ENCODE measurements at regions not wholly inside any gene's neighbourhood (a gene's known extent, or its start where the extent isn't known, plus 50 kb on each side); places are given as distances from the start of the nearest gene placed in this dataset.
A peak's percentile ranks its signal among the peaks of the same experiment; 100 is the strongest.
"Not testable (repeated sequence)": the region's sequence is repeated elsewhere in the genome, so short reads cannot be mapped to it uniquely, and the experiment has no call there.

GRCh38 chr7:9727467-9727869 is 1246.2 kb upstream of the PHF14 start:
- 84 to 96% (median 92%) methylated on average over 10 to 13 of the region's 13 CpGs for WGBS, 5 donors
- intact Hi-C loops (cut with DNase I; ENCODE audit: low total_unique reads); H3K4me3 ChIP-seq; DNase-seq; H3K4me1 ChIP-seq; H3K27me3 ChIP-seq; H3K27ac ChIP-seq; H3K36me3 ChIP-seq: not testable (repeated sequence)
- peaks cover 0 to 19% (median 3%) of the 10 kb centered on the region in 4 donors for H3K9me3 ChIP-seq

- 88 to 93% (median 92%) methylated on average over 14 to 17 of the region's 17 CpGs for WGBS, 5 donors
- H3K36me3 ChIP-seq; H3K27ac ChIP-seq; H3K4me1 ChIP-seq; H3K4me3 ChIP-seq; intact Hi-C loops (cut with DNase I; ENCODE audit: low total_unique reads); H3K27me3 ChIP-seq; DNase-seq: not testable (repeated sequence)
- peaks cover 0 to 17% (median 3%) of the 10 kb centered on the region in 4 donors for H3K9me3 ChIP-seq
Measured at GRCh38 chr7:9728014-9728657, 1245.5 kb upstream of the PHF14 start.

GRCh38 chr7:9752033-9752432 is 1221.6 kb upstream of the PHF14 start:
- Histone ChIP-seq H3K4me1 (no peaks in the 10 kb centered on the region), H3K27ac (no peak overlapping the region), H3K9me3 (peaks cover 0 to 17% (median 3%) of the 10 kb centered on the region in 4 donors), H3K27me3 (no peaks in the 10 kb centered on the region), H3K36me3 (no peaks in the 10 kb centered on the region), H3K4me3 (no peak overlapping the region)
- 81 to 97% (median 88%) methylated on average over 4 of the region's 4 CpGs for WGBS, 5 donors
- TF ChIP-seq POLR2A (IDR thresholded peaks at IDR 0.05) (no peak), CTCF (IDR thresholded peaks at IDR 0.05) (no peak)
- intact Hi-C loops (cut with DNase I; ENCODE audit: low total_unique reads) = no loop called here
- no peak for DNase-seq

- 56 to 77% (median 71%) methylated on average over 2 of the region's 2 CpGs for WGBS, 5 donors
- Histone ChIP-seq H3K4me1 (no peaks in the 10 kb centered on the region), H3K27me3 (no peaks in the 10 kb centered on the region), H3K9me3 (no peaks in the 10 kb centered on the region), H3K4me3 (no peak overlapping the region), H3K36me3 (no peaks in the 10 kb centered on the region), H3K27ac (no peak overlapping the region)
- intact Hi-C loops (cut with DNase I; ENCODE audit: low total_unique reads) = no loop called here
- no peak for DNase-seq
- TF ChIP-seq CTCF (IDR thresholded peaks at IDR 0.05) (no peak), POLR2A (IDR thresholded peaks at IDR 0.05) (no peak), POLR2AphosphoS5 (IDR thresholded peaks at IDR 0.05) (no peak), EP300 (IDR thresholded peaks at IDR 0.05) (no peak)
Measured at GRCh38 chr7:9761224-9761623, 1212.4 kb upstream of the PHF14 start.

GRCh38 chr7:9776900-9777299 is 1196.8 kb upstream of the PHF14 start:
- no peaks in the 10 kb centered on the region for H3K36me3 ChIP-seq
- H3K4me3 ChIP-seq = no peak overlapping the region
- TF ChIP-seq CTCF (IDR thresholded peaks at IDR 0.05) = no peak
- no peak for TF ChIP-seq EP300 (IDR thresholded peaks at IDR 0.05)
- TF ChIP-seq POLR2AphosphoS5 (IDR thresholded peaks at IDR 0.05) = no peak
- no peak for TF ChIP-seq POLR2A (IDR thresholded peaks at IDR 0.05)
- H3K4me1 ChIP-seq = no peaks in the 10 kb centered on the region
- intact Hi-C loops (cut with DNase I; ENCODE audit: low total_unique reads) = no loop called here
- peak in 1 of 2 donors; percentile 8 for DNase-seq
- no peak overlapping the region for H3K27ac ChIP-seq
- 56 to 73% (median 61%) methylated on average over 2 of the region's 2 CpGs for WGBS, 5 donors
- H3K9me3 ChIP-seq = peaks cover 0 to 22% (median 6%) of the 10 kb centered on the region in 4 donors
- no peaks in the 10 kb centered on the region for H3K27me3 ChIP-seq
